Activated naive CD4-positive, alpha-beta T cell treated with anti-CD3 and anti-CD28 coated beads, Interleukin-2, amount 10 ng/mL, durations not matched to agents 7 days and 5 days (primary cell): ENCODE measurements at regions not wholly inside any gene's neighbourhood (a gene's known extent, or its start where the extent isn't known, plus 50 kb on each side); places are given as distances from the start of the nearest gene placed in this dataset.
"Not testable (repeated sequence)": the region's sequence is repeated elsewhere in the genome, so short reads cannot be mapped to it uniquely, and the experiment has no call there.

Experiments
- CTCF ChIA-PET: fragments of 350-600 bp; sonication (Branson Sonifier 250); formaldehyde crosslinking; loops from one replicate; lab custom pipeline; 2021; ENCODE audit warnings: antibody characterized with exemption; lab: Charles Lee
- DNase-seq: peaks from one replicate; pipeline ENCODE4 v3.0.0-alpha.2; 2020
- H3K27ac Mint-ChIP-seq: one replicate; pipeline ENCODE4 v1.8.0; 2021; ENCODE audit warnings: mild to moderate bottlenecking, moderate library complexity, mixed read lengths
- H3K27me3 Mint-ChIP-seq: one replicate; pipeline ENCODE4 v1.8.0; 2021; ENCODE audit warnings: mild to moderate bottlenecking, mixed read lengths
- H3K36me3 Mint-ChIP-seq: one replicate; pipeline ENCODE4 v1.8.0; 2021; ENCODE audit warnings: mixed read lengths
- H3K4me1 Mint-ChIP-seq: one replicate; pipeline ENCODE4 v1.8.0; 2021; ENCODE audit warnings: mixed read lengths
- H3K4me3 Mint-ChIP-seq: one replicate; pipeline ENCODE4 v1.8.0; 2021; ENCODE audit warnings: mild to moderate bottlenecking, moderate library complexity, mixed read lengths
- H3K9me3 Mint-ChIP-seq: one replicate; pipeline ENCODE4 v1.8.0; 2021; ENCODE audit warnings: mixed read lengths

DNA sequence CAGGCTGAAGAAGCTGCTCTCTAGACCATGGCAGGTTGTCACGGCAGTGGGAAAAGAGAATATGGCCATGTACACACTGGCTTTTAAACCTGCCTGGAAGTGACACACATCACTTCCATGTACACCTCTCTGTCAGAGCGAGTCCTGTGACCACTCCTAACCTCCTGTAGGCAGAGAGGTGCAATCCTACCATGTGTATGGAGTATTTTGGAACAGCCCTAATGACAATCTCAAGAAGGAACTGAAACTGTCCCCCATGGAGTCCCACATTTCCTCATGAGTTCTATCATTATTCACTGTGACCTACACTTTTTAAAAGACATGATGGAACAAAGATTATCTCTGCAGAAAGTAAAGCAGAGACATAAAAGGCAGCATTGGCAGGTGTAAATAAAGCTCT, 153.4 kb upstream of the PFN2 start:
- Mint-ChIP-seq H3K27me3 (peaks cover 10% of the 10 kb centered on the region), H3K4me1 (no peaks in the 10 kb centered on the region), H3K4me3 (no peak overlapping the region), H3K9me3 (no peaks in the 10 kb centered on the region), H3K27ac (no peak overlapping the region), H3K36me3 (no peaks in the 10 kb centered on the region)
- CTCF ChIA-PET, result no interaction called here
- no peak for DNase-seq

DNA sequence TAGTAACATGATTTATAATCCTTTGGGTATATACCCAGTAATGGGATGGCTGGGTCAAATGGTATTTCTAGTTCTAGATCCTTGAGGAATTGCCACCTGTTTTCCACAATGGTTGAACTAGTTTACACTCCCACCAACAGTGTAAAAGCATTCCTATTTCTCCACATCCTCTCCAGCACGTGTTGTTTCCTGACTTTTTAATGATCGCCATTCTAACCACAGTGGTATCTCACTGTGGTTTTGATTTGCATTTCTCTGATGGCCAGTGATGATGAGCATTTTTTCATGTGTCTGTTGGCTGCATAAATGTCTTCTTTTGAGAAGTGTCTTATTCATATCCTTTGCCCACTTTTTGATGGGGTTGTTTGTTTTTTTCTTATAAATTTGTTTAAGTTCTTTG, 152.6 kb upstream of the PFN2 start:
- H3K9me3 Mint-ChIP-seq, H3K4me1 Mint-ChIP-seq, DNase-seq, CTCF ChIA-PET, H3K27me3 Mint-ChIP-seq, H3K4me3 Mint-ChIP-seq, H3K27ac Mint-ChIP-seq, H3K36me3 Mint-ChIP-seq: not testable (repeated sequence)

DNA sequence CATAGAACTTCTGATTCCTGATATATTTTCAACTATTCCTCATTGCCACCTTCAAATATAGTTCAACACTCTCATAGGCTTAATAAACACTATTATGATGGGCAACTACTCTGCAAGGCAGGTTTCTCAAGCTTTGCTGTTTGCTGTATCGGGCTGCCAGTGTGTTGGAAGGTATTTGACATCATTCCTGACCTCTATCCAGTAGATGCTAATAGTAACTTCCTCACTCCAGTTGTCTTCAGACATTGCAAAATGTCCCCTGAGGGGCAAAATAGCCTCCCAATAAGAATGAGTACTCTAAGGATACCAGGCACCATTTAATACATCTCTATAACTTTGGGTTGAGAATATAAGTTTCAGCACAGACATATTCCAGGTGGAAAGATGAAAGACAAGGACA, 147.5 kb upstream of the PFN2 start:
- Mint-ChIP-seq H3K9me3 (no peaks in the 10 kb centered on the region), H3K4me1 (no peaks in the 10 kb centered on the region), H3K27ac (no peak overlapping the region), H3K36me3 (no peaks in the 10 kb centered on the region), H3K4me3 (no peak overlapping the region), H3K27me3 (peaks cover 24% of the 10 kb centered on the region)
- CTCF ChIA-PET, result no interaction called here
- DNase-seq, result no peak

DNA sequence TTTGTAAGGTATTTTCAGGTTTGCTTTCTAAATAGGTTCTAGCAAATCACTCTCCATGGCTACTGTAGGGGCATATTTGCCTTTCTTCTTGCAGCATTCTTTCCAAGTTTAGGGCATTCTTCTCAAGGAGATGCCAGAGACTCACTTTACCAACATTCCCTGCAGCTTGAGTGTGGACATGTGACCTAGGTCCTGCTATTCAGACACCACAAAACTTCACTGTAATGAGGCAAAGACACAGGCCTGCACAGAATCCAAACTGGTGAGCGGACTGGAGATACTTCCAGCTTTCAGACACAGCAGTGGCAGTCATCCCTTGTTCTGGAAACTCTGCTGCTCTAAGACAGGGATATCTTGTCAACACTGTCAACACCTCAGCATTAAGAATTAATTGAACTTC, 146.4 kb upstream of the PFN2 start:
- CTCF ChIA-PET, result no interaction called here
- Mint-ChIP-seq H3K27ac (no peak overlapping the region), H3K4me1 (no peaks in the 10 kb centered on the region), H3K36me3 (no peaks in the 10 kb centered on the region), H3K9me3 (no peaks in the 10 kb centered on the region), H3K27me3 (peaks cover 21% of the 10 kb centered on the region), H3K4me3 (no peak overlapping the region)
- DNase-seq, result no peak

DNA sequence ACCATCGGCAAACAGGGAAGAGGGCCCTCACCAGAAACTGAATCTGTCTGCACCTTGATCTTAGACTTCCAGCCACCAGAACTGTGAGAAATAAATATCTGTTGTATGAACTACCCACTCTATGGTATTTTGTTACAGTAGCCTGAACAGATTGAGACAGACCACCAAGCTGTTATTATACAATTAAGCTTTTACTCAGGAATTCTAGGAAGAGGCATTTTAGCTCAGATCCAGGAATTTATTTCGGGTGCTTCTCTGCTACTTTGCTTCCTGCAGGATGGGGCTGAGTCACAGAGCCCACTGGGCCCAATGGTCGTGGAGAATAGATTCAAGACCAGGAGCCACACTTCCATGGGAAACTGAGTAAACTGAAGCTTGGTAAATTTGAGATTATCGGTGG, 145.5 kb upstream of the PFN2 start:
- Mint-ChIP-seq H3K4me1 (no peaks in the 10 kb centered on the region), H3K4me3 (no peak overlapping the region), H3K9me3 (no peaks in the 10 kb centered on the region), H3K27me3 (peaks cover 17% of the 10 kb centered on the region), H3K36me3 (no peaks in the 10 kb centered on the region), H3K27ac (no peak overlapping the region)
- no peak for DNase-seq
- CTCF ChIA-PET, result no interaction called here

DNA sequence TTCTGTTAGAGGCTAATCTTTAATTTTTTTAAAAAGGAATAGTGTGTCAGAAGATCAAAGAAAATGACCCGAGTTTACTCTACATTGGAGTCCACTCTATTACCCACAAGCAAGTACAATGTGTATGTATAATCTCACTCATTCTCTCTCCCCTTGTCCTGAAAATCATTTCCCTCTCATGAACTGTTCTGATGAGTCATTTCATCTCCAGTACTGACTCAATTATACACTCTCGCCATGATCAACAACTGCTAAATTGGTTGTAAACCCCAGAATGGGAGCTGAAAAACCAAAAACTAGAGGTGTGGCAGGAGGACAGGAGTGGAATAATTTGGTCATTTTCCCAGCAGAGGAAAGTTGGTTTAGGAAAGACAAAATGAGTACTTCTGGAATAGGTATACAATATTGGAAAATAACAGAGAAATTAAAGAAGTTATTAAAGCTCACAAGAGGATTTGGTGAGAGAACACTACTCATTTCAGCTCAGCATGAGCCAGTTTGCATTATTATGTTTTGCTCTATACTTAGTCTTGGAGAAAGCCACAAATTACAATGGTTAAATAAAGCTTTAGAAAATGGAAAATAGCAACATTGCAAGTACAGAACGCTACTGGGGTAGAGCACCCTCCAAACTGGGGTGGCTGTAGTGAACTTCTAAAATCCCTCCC, 144.3 kb upstream of the PFN2 start:
- CTCF ChIA-PET, result no interaction called here
- Mint-ChIP-seq H3K9me3 (no peaks in the 10 kb centered on the region), H3K36me3 (no peaks in the 10 kb centered on the region), H3K27me3 (peaks cover 15% of the 10 kb centered on the region), H3K4me3 (no peak overlapping the region), H3K4me1 (no peaks in the 10 kb centered on the region), H3K27ac (no peak overlapping the region)
- DNase-seq, result no peak

DNA sequence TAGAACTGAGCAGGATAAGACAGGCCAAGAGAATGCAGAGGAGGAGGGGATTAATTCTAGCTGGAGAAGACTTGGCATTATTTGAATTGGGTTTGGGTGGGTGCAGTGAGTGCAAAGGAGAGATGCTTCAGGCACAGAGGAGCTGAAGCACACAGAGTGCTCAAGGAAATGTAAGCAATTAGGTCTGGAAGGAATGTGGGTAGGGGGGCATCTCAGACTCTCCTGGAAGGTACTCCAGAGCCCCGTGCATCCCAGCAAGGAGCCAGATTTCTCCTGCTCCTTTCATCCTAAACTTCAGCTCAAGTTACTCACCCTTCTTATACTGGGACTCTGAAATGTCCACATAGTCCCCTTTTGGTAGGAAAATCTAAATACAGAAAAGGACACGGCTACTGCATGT, 143.6 kb upstream of the PFN2 start:
- no peak for DNase-seq
- Mint-ChIP-seq H3K27ac (no peak overlapping the region), H3K9me3 (no peaks in the 10 kb centered on the region), H3K4me3 (no peak overlapping the region), H3K4me1 (no peaks in the 10 kb centered on the region), H3K36me3 (no peaks in the 10 kb centered on the region), H3K27me3 (peaks cover 15% of the 10 kb centered on the region)
- CTCF ChIA-PET, result no interaction called here

DNA sequence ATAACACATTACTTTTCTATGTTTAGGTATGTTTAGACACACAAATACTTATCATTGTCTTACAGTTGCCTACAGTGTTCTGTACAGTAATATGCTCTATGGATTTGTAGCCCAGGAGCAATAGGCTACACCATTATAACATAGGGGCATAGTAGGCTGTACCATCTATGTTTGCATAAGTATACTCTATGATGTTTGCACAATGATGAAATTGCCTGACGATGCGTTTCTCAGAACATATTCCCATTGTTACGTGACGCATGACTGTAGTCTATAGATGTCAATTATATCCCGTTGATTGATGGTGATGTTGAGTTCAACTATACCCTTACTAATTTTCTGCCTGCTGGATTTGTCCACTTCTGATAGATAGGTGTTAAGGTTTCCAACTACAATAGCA, 139.4 kb upstream of the PFN2 start:
- H3K9me3 Mint-ChIP-seq, result no peaks in the 10 kb centered on the region
- H3K36me3 Mint-ChIP-seq, result no peaks in the 10 kb centered on the region
- H3K27ac Mint-ChIP-seq, result no peak overlapping the region
- H3K4me3 Mint-ChIP-seq, result no peak overlapping the region
- DNase-seq, result no peak
- H3K27me3 Mint-ChIP-seq, result peaks cover 18% of the 10 kb centered on the region
- H3K4me1 Mint-ChIP-seq, result no peaks in the 10 kb centered on the region
- CTCF ChIA-PET, result no interaction called here

DNA sequence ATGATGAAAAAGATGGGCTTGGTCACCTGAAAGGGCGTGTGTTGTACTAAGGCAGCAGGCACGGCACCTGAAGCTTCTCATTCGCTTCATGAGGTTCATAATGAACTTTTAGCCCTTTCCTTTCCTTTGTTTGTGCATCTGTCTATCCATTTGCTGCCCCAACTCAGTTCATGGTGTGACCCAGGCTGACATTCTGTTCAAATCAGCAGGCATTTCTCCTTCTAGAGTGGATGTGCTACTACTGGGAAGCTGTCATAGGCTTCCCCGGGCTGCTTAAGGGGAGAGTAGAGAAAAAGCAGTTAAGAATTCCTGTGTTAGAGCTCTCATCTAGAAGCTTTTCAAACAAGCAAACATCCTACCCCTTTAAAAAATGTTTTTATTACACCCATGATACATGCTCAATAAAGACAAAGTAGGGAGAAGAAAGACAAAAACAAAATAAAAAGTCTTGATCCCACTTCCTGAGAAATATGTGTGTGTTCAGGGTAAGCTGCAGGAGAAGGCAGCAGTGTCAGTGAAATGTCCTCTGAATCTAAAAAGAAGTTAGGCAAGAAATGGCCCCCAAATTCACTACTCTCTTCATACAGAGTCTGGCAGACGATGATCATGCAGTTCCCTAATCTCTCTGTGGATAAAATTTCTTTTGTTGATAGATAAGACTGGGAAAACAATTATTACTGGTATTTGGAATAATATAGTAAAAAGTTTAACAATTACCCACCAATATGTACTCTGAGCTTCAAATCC, 136.9 kb upstream of the PFN2 start:
- Mint-ChIP-seq H3K4me3 (no peak overlapping the region), H3K9me3 (no peaks in the 10 kb centered on the region), H3K27ac (no peak overlapping the region)

DNA sequence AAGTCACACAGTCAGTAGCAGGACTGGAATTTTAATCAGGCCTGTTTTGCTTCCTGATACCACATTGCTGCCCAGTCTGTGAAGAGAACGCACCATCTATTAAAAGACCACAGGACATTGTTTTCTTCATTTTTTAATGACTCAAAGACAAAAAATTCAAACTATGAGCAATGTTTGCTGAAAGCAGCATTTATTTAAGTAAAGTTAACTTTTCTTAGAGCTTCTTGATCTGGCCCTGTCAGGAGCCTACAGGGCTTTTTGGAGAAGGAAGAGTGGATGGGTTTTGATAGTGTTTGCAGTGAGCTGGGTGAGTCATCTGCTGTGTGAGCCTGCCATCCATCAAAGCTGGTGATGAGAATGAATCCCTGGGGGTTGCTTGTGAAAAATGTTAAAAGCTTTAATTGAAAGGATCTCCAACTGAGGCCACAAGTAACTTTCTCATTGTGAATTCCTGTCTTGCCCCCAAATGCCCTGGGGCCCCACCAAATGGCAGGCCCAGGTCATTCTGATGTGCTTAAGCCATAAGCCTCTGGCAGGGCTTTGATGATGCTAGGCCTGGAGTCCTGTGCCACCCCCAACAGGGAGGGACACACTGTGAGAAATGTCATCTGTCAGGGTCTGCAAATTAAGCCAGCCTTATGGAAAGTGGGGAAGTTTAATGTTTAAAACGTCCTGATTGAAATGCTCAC, 136.2 kb upstream of the PFN2 start:
- CTCF ChIA-PET, result no interaction called here
- Mint-ChIP-seq H3K36me3 (no peaks in the 10 kb centered on the region), H3K4me1 (no peaks in the 10 kb centered on the region), H3K27ac (no peak overlapping the region), H3K4me3 (no peak overlapping the region), H3K9me3 (no peaks in the 10 kb centered on the region), H3K27me3 (peaks cover 17% of the 10 kb centered on the region)
- DNase-seq, result no peak

More for the DNA sequence above, 136.9 kb upstream of the PFN2 start:
- peaks cover 13% of the 10 kb centered on the region for H3K27me3 Mint-ChIP-seq
- H3K36me3 Mint-ChIP-seq, result no peaks in the 10 kb centered on the region
- CTCF ChIA-PET, result no interaction called here
- DNase-seq, result no peak
- H3K4me1 Mint-ChIP-seq, result no peaks in the 10 kb centered on the region

DNA sequence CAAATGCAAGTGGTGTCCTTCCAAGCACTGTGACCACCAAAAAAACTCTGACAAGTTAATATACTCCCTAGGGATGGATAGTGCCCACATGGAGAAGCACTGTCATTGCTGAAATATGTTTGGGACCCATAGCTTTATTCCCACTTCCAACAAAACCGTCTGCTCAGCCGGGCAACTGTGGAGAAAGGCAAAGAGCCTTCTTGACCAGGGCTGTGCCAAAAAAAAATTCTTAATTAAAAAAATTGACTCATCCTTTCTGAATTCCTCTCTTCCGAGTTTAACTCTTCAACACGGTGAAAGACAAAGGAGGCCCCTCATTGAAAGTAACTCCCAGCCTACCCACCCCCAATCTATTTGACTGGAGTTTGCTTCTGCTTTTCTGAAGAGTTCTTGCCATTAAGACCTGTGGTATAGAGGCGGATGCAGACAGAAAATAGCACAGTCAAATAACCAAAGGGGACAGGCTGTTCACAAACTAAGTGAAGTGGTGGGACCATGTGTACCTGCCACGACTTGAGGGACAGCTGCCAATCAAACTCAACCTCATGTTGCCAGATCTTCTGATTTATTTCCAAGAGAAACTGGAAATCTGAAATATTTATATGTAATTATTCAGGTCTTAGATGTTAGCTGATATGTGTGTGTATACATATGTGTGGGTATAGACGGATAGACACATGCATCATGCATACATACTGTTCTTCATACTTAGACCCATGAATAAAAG, 135.4 kb upstream of the PFN2 start:
- peaks cover 20% of the 10 kb centered on the region for H3K27me3 Mint-ChIP-seq
- no peak overlapping the region for H3K27ac Mint-ChIP-seq
- DNase-seq, result no peak
- no peaks in the 10 kb centered on the region for H3K4me1 Mint-ChIP-seq
- CTCF ChIA-PET, result no interaction called here
- H3K4me3 Mint-ChIP-seq, result no peak overlapping the region
- H3K36me3 Mint-ChIP-seq, result no peaks in the 10 kb centered on the region
- H3K9me3 Mint-ChIP-seq, result no peaks in the 10 kb centered on the region

DNA sequence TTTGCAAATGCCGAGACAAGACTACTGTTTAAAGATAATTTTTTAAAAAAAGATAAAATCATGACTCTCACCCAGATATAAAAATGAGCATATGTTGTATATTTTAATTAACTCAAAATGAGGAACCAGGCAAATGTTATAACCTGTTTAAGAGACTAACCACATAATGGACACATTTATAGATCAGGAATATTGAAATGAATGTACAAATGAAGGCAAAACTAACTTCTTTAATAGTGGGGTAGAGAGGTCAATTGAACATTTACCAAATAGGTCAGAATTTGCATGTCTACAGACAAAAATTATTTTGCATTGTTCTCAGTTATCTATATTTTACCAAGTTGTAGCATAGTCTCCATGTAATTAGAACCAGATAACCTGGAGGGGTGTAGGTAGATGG, 134.3 kb upstream of the PFN2 start:
- H3K36me3 Mint-ChIP-seq, result no peaks in the 10 kb centered on the region
- H3K9me3 Mint-ChIP-seq, result no peaks in the 10 kb centered on the region
- H3K27me3 Mint-ChIP-seq, result peaks cover 20% of the 10 kb centered on the region
- no peaks in the 10 kb centered on the region for H3K4me1 Mint-ChIP-seq
- no peak overlapping the region for H3K4me3 Mint-ChIP-seq
- CTCF ChIA-PET, result no interaction called here
- H3K27ac Mint-ChIP-seq, result no peak overlapping the region
- no peak for DNase-seq

DNA sequence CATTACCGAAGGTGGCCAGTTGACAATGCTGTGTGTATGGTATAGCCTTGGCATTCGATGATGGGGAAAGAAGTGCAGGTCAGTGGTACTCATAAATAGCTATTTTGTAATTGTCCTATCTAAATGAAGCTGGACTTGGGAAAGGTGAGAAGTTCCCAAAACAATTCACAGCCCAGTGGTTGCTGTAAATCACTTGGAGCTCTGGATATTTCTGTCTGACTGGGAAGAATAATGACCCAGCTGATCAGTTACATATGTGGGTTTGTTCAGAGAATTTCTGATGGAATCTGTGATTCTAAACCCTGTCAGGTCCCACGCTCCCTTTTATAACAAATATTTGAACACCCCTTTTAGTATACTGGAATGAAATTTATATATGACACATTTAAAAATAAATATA, 133.9 kb upstream of the PFN2 start:
- peaks cover 20% of the 10 kb centered on the region for H3K27me3 Mint-ChIP-seq
- CTCF ChIA-PET, result no interaction called here
- no peak overlapping the region for H3K27ac Mint-ChIP-seq
- no peak for DNase-seq
- H3K4me1 Mint-ChIP-seq, result no peaks in the 10 kb centered on the region
- H3K36me3 Mint-ChIP-seq, result no peaks in the 10 kb centered on the region
- H3K4me3 Mint-ChIP-seq, result no peak overlapping the region
- H3K9me3 Mint-ChIP-seq, result no peaks in the 10 kb centered on the region

DNA sequence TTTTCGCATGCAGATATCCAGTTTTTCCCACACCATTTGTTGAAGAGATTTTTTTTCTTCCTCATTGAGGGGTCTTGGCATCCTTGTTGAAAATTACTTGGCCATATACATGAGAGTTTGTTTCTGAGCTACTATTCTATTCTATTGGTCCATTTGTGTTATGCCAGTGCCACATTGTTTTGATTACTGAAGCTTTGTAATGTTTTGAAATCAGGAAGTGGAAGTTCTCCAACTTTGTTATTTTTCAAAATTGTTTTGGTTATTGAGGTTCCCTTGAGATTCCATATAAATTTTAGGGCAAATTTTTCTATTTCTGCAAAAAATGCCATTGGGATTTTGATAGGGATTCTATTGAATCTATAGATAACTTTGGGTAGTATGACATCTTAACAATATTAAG, 130.3 kb upstream of the PFN2 start:
- H3K9me3 Mint-ChIP-seq, result no peaks in the 10 kb centered on the region
- no peak for DNase-seq
- H3K27ac Mint-ChIP-seq, result no peak overlapping the region
- no peak overlapping the region for H3K4me3 Mint-ChIP-seq
- peaks cover 7% of the 10 kb centered on the region for H3K27me3 Mint-ChIP-seq
- no peaks in the 10 kb centered on the region for H3K4me1 Mint-ChIP-seq
- CTCF ChIA-PET, result no interaction called here
- no peaks in the 10 kb centered on the region for H3K36me3 Mint-ChIP-seq
